ENCODE measurements at regions not wholly inside any gene's neighbourhood (a gene's known extent, or its start where the extent isn't known, plus 50 kb on each side); places are given as distances from the start of the nearest gene placed in this dataset.

- Histone ChIP-seq H3K36me3 (ENCODE audit: control insufficient read depth in 1 of 2, insufficient read depth in 2 of 2, low read length in 2 of 2) (no peaks in the 10 kb centered on the region), H3K4me3 (ENCODE audit: low read depth in 1 of 2, low read length in 2 of 2) (no peak overlapping the region), H3K27me3 (ENCODE audit: low read depth, low read length) (no peaks in the 10 kb centered on the region), H3K27ac (ENCODE audit: low read length) (no peak overlapping the region), H3K4me1 (ENCODE audit: control insufficient read depth in 1 of 2, insufficient read depth in 2 of 2, low read length in 2 of 2) (no peaks in the 10 kb centered on the region), H3K9me3 (ENCODE audit: control insufficient read depth in 1 of 2, low read length in 2 of 2) (no peaks in the 10 kb centered on the region)
These were observed 157.6 kb upstream of the PLXNA4 start for GRCh38 chr7:132733860-132734259.

DNA sequence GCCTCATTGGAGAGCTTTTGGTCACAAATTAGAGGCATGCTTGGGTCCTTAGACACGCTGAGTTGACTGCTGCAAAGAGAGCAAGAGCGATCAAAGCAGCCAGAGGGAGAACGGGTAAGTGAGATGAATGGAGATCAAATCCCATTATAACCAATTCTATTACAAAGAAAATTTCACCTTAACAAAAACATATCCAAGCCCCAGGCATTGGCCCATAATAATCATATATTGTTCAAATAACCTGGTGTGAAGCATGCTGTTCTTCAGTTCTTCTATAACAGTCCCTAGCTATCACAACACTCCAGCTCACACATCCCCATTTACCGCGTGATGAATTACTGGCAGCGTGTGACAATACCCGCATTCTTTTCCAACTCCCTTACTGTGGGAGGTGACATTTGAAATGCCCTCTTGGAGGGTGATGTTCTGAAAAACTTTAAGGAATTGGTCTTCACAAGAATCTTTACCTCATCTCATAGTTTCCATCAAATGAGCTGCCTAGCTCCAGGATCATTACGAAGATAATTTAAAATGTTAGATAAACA, 156.1 kb upstream of the PLXNA4 start:
- no peaks in the 10 kb centered on the region for H3K27me3 ChIP-seq (ENCODE audit: low read depth, low read length)
- no peak overlapping the region for H3K27ac ChIP-seq (ENCODE audit: low read length)
- no peaks in the 10 kb centered on the region for H3K9me3 ChIP-seq (ENCODE audit: control insufficient read depth in 1 of 2, low read length in 2 of 2)
- no peaks in the 10 kb centered on the region for H3K4me1 ChIP-seq (ENCODE audit: control insufficient read depth in 1 of 2, insufficient read depth in 2 of 2, low read length in 2 of 2)
- H3K36me3 ChIP-seq (ENCODE audit: control insufficient read depth in 1 of 2, insufficient read depth in 2 of 2, low read length in 2 of 2): no peaks in the 10 kb centered on the region
- no peak overlapping the region for H3K4me3 ChIP-seq (ENCODE audit: low read depth in 1 of 2, low read length in 2 of 2)

DNA sequence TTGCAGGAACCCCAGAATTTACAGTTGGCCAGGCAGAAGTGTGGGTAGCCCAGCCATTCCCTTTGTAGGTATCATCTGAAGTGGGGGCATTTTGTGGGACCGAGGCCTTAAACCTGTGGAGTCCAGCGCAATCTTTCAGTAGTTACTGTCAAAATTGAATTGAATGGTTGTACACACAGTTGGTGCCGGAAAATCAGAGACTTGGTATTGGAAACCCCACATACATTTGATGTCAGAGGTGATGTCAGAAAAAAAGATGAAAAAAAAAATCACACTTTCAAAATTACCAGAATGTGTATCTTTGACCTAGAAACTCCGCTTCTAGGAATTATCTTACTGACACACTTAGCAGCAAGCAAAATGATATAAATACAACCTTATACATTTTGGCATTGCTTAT, 153.8 kb upstream of the PLXNA4 start:
- H3K27ac ChIP-seq (ENCODE audit: low read length): no peak overlapping the region
- H3K4me1 ChIP-seq (ENCODE audit: control insufficient read depth in 1 of 2, insufficient read depth in 2 of 2, low read length in 2 of 2): no peaks in the 10 kb centered on the region
- H3K9me3 ChIP-seq (ENCODE audit: control insufficient read depth in 1 of 2, low read length in 2 of 2): no peaks in the 10 kb centered on the region
- no peak overlapping the region for H3K4me3 ChIP-seq (ENCODE audit: low read depth in 1 of 2, low read length in 2 of 2)
- H3K36me3 ChIP-seq (ENCODE audit: control insufficient read depth in 1 of 2, insufficient read depth in 2 of 2, low read length in 2 of 2): no peaks in the 10 kb centered on the region
- no peaks in the 10 kb centered on the region for H3K27me3 ChIP-seq (ENCODE audit: low read depth, low read length)

DNA sequence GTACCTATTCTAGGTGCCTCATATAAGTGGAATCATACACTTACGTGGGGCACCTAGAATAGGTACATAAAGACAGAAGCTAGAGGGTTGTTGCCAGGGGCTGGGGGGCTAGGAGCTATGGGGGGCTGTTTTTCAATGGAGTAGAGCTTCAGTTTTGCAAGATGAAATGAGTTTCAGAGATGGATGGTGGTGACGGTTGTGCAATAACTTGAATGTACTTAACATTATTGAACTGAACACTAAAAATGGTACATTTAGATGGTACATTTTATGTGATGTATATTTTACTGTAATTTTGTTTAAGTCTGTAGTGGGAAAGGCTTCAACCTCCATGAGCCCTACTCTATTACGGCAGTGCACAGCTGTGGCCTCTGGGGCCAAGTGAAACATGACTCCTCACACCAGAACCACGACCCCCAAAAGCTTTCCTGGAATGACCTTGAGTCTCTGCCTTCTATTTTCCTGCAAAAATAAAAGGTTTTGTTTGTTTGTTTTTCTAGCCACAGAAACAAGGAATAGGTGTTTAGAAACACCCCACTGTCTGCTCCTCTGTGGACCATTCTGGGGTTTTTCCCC, 147.3 kb upstream of the PLXNA4 start:
- H3K27ac ChIP-seq (ENCODE audit: low read length): no peak overlapping the region
- no peaks in the 10 kb centered on the region for H3K27me3 ChIP-seq (ENCODE audit: low read depth, low read length)
- peaks cover 0 to 4% of the 10 kb centered on the region in 2 donors for H3K9me3 ChIP-seq (ENCODE audit: control insufficient read depth in 1 of 2, low read length in 2 of 2)
- H3K4me1 ChIP-seq (ENCODE audit: control insufficient read depth in 1 of 2, insufficient read depth in 2 of 2, low read length in 2 of 2): no peaks in the 10 kb centered on the region
- no peaks in the 10 kb centered on the region for H3K36me3 ChIP-seq (ENCODE audit: control insufficient read depth in 1 of 2, insufficient read depth in 2 of 2, low read length in 2 of 2)
- no peak overlapping the region for H3K4me3 ChIP-seq (ENCODE audit: low read depth in 1 of 2, low read length in 2 of 2)

- H3K4me3 ChIP-seq (ENCODE audit: low read depth in 1 of 2, low read length in 2 of 2): no peak overlapping the region
- H3K27me3 ChIP-seq (ENCODE audit: low read depth, low read length): no peaks in the 10 kb centered on the region
- H3K36me3 ChIP-seq (ENCODE audit: control insufficient read depth in 1 of 2, insufficient read depth in 2 of 2, low read length in 2 of 2): no peaks in the 10 kb centered on the region
- H3K4me1 ChIP-seq (ENCODE audit: control insufficient read depth in 1 of 2, insufficient read depth in 2 of 2, low read length in 2 of 2): no peaks in the 10 kb centered on the region
- H3K27ac ChIP-seq (ENCODE audit: low read length): no peak overlapping the region
- peaks cover 0 to 7% of the 10 kb centered on the region in 2 donors for H3K9me3 ChIP-seq (ENCODE audit: control insufficient read depth in 1 of 2, low read length in 2 of 2)
These were observed 144.6 kb upstream of the PLXNA4 start for GRCh38 chr7:132720835-132721234.

GRCh38 chr7:132713893-132714292, 137.6 kb upstream of the PLXNA4 start:
- no peaks in the 10 kb centered on the region for H3K27me3 ChIP-seq (ENCODE audit: low read depth, low read length)
- no peaks in the 10 kb centered on the region for H3K36me3 ChIP-seq (ENCODE audit: control insufficient read depth in 1 of 2, insufficient read depth in 2 of 2, low read length in 2 of 2)
- H3K9me3 ChIP-seq (ENCODE audit: control insufficient read depth in 1 of 2, low read length in 2 of 2): peaks cover 0 to 4% of the 10 kb centered on the region in 2 donors
- H3K27ac ChIP-seq (ENCODE audit: low read length): no peak overlapping the region
- H3K4me3 ChIP-seq (ENCODE audit: low read depth in 1 of 2, low read length in 2 of 2): no peak overlapping the region
- H3K4me1 ChIP-seq (ENCODE audit: control insufficient read depth in 1 of 2, insufficient read depth in 2 of 2, low read length in 2 of 2): no peaks in the 10 kb centered on the region

- H3K4me1 ChIP-seq (ENCODE audit: control insufficient read depth in 1 of 2, insufficient read depth in 2 of 2, low read length in 2 of 2): no peaks in the 10 kb centered on the region
- no peak overlapping the region for H3K27ac ChIP-seq (ENCODE audit: low read length)
- no peaks in the 10 kb centered on the region for H3K27me3 ChIP-seq (ENCODE audit: low read depth, low read length)
- no peaks in the 10 kb centered on the region for H3K36me3 ChIP-seq (ENCODE audit: control insufficient read depth in 1 of 2, insufficient read depth in 2 of 2, low read length in 2 of 2)
- H3K4me3 ChIP-seq (ENCODE audit: low read depth in 1 of 2, low read length in 2 of 2): no peak overlapping the region
- H3K9me3 ChIP-seq (ENCODE audit: control insufficient read depth in 1 of 2, low read length in 2 of 2): no peaks in the 10 kb centered on the region
These were observed 133.8 kb upstream of the PLXNA4 start for GRCh38 chr7:132709971-132710567.

DNA sequence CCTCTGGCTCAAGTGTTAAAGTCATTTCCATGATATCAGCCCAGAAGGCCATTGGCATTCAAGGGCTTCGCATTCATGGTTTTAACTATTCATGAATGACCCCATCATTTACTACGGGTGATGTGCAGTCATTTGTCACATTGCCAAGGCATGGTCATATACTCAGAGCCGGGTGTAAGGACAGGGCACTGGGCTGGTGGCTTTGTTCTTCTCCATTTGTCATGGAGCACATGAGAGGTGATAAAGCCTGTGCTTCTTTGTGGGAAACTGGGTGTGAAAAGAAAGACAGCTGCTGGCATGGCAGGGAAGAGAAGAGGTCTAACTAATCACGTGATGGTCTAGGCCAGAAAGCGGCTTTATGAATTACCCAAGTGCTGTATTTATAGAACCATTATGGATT, 132.2 kb upstream of the PLXNA4 start:
- Histone ChIP-seq H3K4me3 (ENCODE audit: low read depth in 1 of 2, low read length in 2 of 2) (no peak overlapping the region), H3K9me3 (ENCODE audit: control insufficient read depth in 1 of 2, low read length in 2 of 2) (no peaks in the 10 kb centered on the region), H3K27ac (ENCODE audit: low read length) (no peak overlapping the region), H3K4me1 (ENCODE audit: control insufficient read depth in 1 of 2, insufficient read depth in 2 of 2, low read length in 2 of 2) (no peaks in the 10 kb centered on the region), H3K27me3 (ENCODE audit: low read depth, low read length) (no peaks in the 10 kb centered on the region), H3K36me3 (ENCODE audit: control insufficient read depth in 1 of 2, insufficient read depth in 2 of 2, low read length in 2 of 2) (no peaks in the 10 kb centered on the region)

- Histone ChIP-seq H3K9me3 (ENCODE audit: control insufficient read depth in 1 of 2, low read length in 2 of 2) (peaks cover 0 to 4% of the 10 kb centered on the region in 2 donors), H3K27me3 (ENCODE audit: low read depth, low read length) (no peaks in the 10 kb centered on the region), H3K36me3 (ENCODE audit: control insufficient read depth in 1 of 2, insufficient read depth in 2 of 2, low read length in 2 of 2) (no peaks in the 10 kb centered on the region), H3K4me1 (ENCODE audit: control insufficient read depth in 1 of 2, insufficient read depth in 2 of 2, low read length in 2 of 2) (no peaks in the 10 kb centered on the region), H3K27ac (ENCODE audit: low read length) (no peak overlapping the region), H3K4me3 (ENCODE audit: low read depth in 1 of 2, low read length in 2 of 2) (no peak overlapping the region)
These were observed 128.9 kb upstream of the PLXNA4 start for GRCh38 chr7:132705146-132705545.

GRCh38 chr7:132703742-132704141, 127.5 kb upstream of the PLXNA4 start:
- Histone ChIP-seq H3K9me3 (ENCODE audit: control insufficient read depth in 1 of 2, low read length in 2 of 2) (peaks cover 0 to 4% of the 10 kb centered on the region in 2 donors), H3K27ac (ENCODE audit: low read length) (no peak overlapping the region), H3K4me1 (ENCODE audit: control insufficient read depth in 1 of 2, insufficient read depth in 2 of 2, low read length in 2 of 2) (no peaks in the 10 kb centered on the region), H3K27me3 (ENCODE audit: low read depth, low read length) (no peaks in the 10 kb centered on the region), H3K36me3 (ENCODE audit: control insufficient read depth in 1 of 2, insufficient read depth in 2 of 2, low read length in 2 of 2) (no peaks in the 10 kb centered on the region), H3K4me3 (ENCODE audit: low read depth in 1 of 2, low read length in 2 of 2) (no peak overlapping the region)

DNA sequence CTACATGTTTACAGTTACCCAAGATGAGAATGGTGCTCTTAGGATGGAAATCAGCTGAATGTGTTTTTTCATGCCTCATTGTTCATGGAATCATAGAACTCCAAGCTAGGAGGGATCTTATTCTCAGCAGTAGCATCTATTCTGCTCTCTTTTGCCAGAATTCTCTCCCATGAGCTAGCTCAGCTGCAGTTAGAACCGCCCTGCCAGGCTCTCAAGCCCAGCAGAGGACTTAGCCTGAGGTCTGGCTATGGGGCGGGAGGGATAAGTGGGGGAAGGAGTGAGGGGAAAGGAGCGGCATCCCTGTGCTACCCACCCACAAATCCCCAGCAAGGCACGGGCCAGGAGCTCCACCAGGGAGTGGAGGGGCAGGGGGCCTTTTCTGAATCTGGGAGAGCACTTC, 120.7 kb upstream of the PLXNA4 start:
- no peaks in the 10 kb centered on the region for H3K4me1 ChIP-seq (ENCODE audit: control insufficient read depth in 1 of 2, insufficient read depth in 2 of 2, low read length in 2 of 2)
- no peak overlapping the region for H3K27ac ChIP-seq (ENCODE audit: low read length)
- no peak overlapping the region for H3K4me3 ChIP-seq (ENCODE audit: low read depth in 1 of 2, low read length in 2 of 2)
- H3K27me3 ChIP-seq (ENCODE audit: low read depth, low read length): no peaks in the 10 kb centered on the region
- H3K36me3 ChIP-seq (ENCODE audit: control insufficient read depth in 1 of 2, insufficient read depth in 2 of 2, low read length in 2 of 2): no peaks in the 10 kb centered on the region
- H3K9me3 ChIP-seq (ENCODE audit: control insufficient read depth in 1 of 2, low read length in 2 of 2): peaks cover 0 to 4% of the 10 kb centered on the region in 2 donors

DNA sequence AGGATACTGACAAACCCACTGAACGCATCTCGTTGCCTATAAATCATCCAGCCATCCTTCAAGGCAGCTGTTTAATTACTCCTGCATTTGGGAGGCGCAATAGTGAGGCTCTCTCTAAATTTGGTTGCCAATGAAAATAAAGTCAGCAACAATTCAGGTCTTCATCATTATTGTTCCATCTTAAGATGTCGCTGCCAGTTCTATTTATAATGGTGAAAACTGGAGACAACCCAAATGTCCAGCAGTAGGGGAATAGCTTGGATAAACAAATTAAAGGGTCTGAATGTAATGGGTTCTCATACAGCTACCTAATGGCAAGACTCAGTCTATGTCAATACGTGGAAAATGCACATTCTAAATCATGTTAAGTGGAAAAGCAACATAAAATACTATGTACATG, 120.1 kb upstream of the PLXNA4 start:
- no peaks in the 10 kb centered on the region for H3K27me3 ChIP-seq (ENCODE audit: low read depth, low read length)
- H3K36me3 ChIP-seq (ENCODE audit: control insufficient read depth in 1 of 2, insufficient read depth in 2 of 2, low read length in 2 of 2): no peaks in the 10 kb centered on the region
- no peaks in the 10 kb centered on the region for H3K9me3 ChIP-seq (ENCODE audit: control insufficient read depth in 1 of 2, low read length in 2 of 2)
- H3K27ac ChIP-seq (ENCODE audit: low read length): no peak overlapping the region
- no peak overlapping the region for H3K4me3 ChIP-seq (ENCODE audit: low read depth in 1 of 2, low read length in 2 of 2)
- no peaks in the 10 kb centered on the region for H3K4me1 ChIP-seq (ENCODE audit: control insufficient read depth in 1 of 2, insufficient read depth in 2 of 2, low read length in 2 of 2)

All from muscle layer of duodenum (tissue), 2 donors.